ENCODE measurements at regions not wholly inside any gene's neighbourhood (a gene's known extent, or its start where the extent isn't known, plus 50 kb on each side); places are given as distances from the start of the nearest gene placed in this dataset.
"Not testable (repeated sequence)": the region's sequence is repeated elsewhere in the genome, so short reads cannot be mapped to it uniquely, and the experiment has no call there.

DNA sequence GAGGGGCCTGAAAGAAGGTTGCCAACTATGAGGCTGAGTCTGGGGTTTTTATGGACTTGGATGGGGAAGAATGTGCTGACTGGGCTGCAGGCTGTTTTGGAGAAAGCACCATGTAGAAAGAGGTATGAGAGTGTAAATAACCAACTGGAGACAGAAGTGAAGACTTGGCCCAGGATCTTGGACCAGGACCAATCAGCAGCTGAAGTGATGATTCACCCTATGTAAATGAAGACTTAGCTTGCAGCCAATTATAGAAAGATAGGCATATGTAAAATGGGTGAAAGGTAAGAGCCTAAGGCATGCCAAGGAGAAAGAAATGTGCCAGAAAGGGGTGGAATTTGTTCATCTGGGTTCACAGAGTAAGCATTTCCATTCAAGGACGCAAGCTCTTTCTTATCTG lies 856.7 kb upstream of the PRKX start:
- no peak overlapping the region for H3K27ac Mint-ChIP-seq
- DNase-seq (ENCODE audit: low spot score in 2 of 2), result no peak
- H3K4me1 Mint-ChIP-seq, result no peaks in the 10 kb centered on the region
- no peak for ATAC-seq
- peaks cover 5% of the 10 kb centered on the region for H3K9me3 Mint-ChIP-seq
- H3K36me3 Mint-ChIP-seq, result no peaks in the 10 kb centered on the region
- no peak overlapping the region for H3K4me3 Mint-ChIP-seq

DNA sequence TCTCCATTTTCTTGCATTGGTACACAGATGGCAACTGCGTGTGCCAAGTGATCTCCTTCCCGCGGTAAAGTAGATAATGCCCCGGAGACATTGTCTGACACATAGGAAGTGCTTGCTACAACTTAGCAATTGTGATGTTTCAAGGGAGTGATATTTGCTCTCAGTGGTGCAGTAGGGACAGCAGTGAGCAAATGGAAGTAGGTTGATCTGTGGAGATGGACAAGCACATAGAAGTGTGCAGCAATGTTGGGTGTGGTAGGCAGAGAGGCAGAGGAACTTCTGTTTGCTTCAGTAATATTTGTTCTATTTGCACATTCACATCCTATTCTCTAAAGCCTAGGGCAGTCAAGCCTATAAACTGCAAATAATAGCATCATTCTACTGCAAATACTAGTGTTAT lies 846.7 kb upstream of the PRKX start:
- no peak overlapping the region for H3K27ac Mint-ChIP-seq

DNA sequence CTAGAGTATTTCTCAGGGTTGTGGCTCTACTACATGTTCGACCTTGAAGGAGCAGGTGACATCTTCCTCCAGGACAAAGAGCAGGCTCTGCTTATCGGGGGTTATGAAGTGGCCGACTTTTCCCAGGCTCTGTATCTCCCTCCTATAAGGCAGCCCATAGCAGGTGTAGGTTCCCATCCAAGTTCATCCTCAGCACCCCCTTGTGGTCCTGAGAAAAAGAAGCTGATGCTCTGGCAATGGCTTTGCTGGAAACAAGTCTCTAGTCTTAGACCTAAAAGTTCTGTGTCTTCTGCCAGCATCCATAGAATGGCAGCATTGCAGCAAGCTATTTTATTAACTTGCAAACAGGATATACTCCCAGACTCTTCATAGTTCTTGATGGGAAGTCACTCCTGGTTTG lies 836.6 kb upstream of the PRKX start:
- DNase-seq (ENCODE audit: low spot score in 2 of 2) (no peak), ATAC-seq (no peak)
- no peaks in the 10 kb centered on the region for H3K9me3 Mint-ChIP-seq
- H3K4me1 Mint-ChIP-seq, result no peaks in the 10 kb centered on the region
- H3K27ac Mint-ChIP-seq, result no peak overlapping the region
- no peaks in the 10 kb centered on the region for H3K36me3 Mint-ChIP-seq
- no peak overlapping the region for H3K4me3 Mint-ChIP-seq

More for the DNA sequence above, 846.7 kb upstream of the PRKX start:
- no peaks in the 10 kb centered on the region for H3K36me3 Mint-ChIP-seq
- DNase-seq (ENCODE audit: low spot score in 2 of 2), result no peak
- no peaks in the 10 kb centered on the region for H3K9me3 Mint-ChIP-seq
- ATAC-seq, result no peak
- H3K4me1 Mint-ChIP-seq, result no peaks in the 10 kb centered on the region
- H3K4me3 Mint-ChIP-seq, result no peak overlapping the region

DNA sequence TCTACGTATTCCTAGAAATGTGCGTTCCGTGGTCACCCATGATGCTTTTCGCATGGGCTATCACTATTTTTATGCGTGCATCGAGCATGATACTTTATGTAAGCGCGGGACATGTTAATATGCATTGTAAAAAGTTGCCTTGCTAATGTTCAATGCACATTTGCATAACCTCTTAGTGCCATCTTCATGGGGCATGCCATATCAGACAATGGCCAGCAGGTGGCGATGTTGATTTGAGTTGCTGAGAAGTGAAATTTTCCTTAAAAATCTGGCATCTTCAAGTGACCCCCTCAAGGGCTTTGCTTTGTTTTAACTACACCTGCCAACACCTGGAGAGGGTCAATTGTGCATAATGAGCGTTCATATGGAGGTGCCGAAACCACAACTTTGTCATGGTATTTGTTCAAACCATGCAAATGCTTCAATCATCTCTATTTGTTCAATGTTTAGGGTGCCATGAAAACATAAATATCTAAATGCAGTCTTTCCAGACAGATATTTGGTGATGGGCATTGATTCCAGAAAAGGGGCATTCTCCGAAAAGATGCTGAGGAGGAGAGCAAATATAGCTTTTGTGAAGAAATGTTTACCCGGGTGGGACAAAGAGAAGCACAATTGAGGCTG lies 833.9 kb upstream of the PRKX start:
- H3K27ac Mint-ChIP-seq, result no peak overlapping the region
- H3K9me3 Mint-ChIP-seq, result no peaks in the 10 kb centered on the region
- no peak overlapping the region for H3K4me3 Mint-ChIP-seq
- DNase-seq (ENCODE audit: low spot score in 2 of 2) (no peak), ATAC-seq (no peak)
- H3K36me3 Mint-ChIP-seq, result no peaks in the 10 kb centered on the region
- H3K4me1 Mint-ChIP-seq, result no peaks in the 10 kb centered on the region

DNA sequence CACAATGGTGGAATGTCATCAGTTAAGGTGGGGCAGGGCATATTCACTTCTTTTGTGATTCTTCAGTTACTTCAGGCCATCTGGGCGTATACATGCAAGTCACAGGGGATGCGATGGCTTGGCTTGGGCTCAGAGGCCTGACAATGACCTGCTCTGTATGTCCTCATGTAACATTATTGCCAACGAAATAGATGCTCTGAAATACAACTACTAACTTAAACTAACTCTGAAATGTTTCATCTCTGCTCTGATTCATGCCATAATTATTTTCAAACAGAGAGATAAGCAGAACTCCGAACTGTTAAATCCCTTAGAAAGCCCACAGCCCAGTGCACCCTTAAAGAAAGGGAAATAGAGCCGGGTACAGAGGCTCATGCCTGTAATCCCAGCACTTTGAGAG lies 832.7 kb upstream of the PRKX start:
- H3K9me3 Mint-ChIP-seq; DNase-seq (ENCODE audit: low spot score in 2 of 2); ATAC-seq; H3K27ac Mint-ChIP-seq; H3K36me3 Mint-ChIP-seq; H3K4me3 Mint-ChIP-seq; H3K4me1 Mint-ChIP-seq: not testable (repeated sequence)

DNA sequence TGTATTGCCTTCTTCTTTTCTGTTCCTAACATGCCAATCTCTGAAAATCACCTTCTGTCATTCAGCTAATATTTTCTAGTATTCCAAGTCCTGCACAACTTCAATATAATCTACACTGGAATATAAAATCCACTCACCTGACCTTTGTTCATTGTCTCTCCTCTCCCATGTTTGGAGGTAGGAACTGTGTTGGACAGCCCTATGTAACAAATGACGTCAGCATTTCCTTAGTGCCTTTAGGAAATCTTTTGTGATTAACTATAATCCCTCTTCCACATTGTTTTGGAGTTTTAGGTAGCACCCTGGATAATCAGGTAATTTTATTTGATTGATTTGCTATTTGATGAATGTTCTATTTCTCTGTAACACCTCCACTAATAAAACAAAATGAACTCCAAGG lies 814.8 kb upstream of the PRKX start:
- Mint-ChIP-seq H3K9me3 (no peaks in the 10 kb centered on the region), H3K27ac (no peak overlapping the region), H3K36me3 (no peaks in the 10 kb centered on the region)

DNA sequence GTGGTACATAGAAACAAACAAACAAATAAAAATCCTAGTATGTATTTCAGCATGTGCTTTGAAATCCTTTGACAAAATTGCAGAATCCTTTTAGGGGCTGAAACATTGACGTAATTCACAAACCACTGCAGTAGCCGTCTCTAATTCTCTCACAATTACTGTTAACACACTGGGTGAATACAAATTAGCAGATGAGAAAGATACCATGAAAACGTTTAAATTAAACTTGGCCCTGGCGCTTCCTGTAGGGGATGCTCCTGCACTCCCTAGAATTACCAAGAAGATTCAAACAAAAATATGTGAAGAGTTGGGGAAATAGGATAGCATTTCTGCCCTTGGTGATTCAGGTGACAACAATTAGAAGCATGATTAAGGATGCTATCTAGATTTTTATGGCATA lies 772.5 kb upstream of the PRKX start:
- Mint-ChIP-seq H3K27ac (no peak overlapping the region), H3K4me3 (no peak overlapping the region), H3K36me3 (no peaks in the 10 kb centered on the region), H3K9me3 (peaks cover 3% of the 10 kb centered on the region), H3K4me1 (no peaks in the 10 kb centered on the region)
- no peak for ATAC-seq
- DNase-seq (ENCODE audit: low spot score in 2 of 2), result no peak

More for the DNA sequence above, 814.8 kb upstream of the PRKX start:
- no peak overlapping the region for H3K4me3 Mint-ChIP-seq
- no peaks in the 10 kb centered on the region for H3K4me1 Mint-ChIP-seq
- DNase-seq (ENCODE audit: low spot score in 2 of 2) (no peak), ATAC-seq (no peak)

DNA sequence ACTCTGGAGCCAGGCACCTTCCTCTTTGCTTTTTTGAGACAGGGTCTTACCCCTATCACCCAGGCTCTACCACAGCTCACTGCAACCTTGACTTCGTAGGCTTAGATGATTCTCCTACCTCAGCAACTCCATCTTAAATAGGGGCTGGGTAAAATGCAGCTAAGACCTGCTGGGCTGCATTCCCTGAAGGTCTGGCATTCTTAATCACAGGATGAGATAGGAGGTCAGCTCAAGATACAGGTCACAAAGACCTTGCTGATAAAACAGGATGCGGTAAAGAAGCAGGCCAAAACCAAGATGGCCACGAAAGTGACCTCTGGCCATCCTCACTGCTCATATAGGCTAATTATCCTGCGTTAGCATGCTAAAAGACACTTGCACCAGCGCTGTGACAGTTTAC lies 770.8 kb upstream of the PRKX start:
- no peak overlapping the region for H3K4me3 Mint-ChIP-seq
- no peak overlapping the region for H3K27ac Mint-ChIP-seq
- no peak for ATAC-seq

DNA sequence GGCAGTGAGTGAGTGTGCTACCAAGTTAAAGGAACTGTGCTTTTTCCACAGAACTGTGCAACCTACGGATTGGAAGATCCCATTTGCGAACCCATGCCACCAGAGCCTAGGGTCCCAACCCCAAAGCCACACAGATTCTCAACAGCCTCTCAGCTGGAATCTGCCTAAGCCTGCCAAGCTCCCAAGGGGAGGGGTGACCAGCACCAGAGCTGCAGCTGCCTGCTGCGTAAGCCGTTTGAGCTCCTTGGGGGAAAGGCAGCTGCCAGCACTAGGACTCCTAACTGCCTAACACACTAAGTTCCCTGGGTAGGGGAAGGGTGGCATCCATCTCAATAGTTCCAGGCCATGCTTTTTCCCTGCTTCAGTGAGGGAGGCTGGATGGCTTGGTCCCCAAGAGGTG lies 738.1 kb upstream of the PRKX start:
- Mint-ChIP-seq H3K36me3 (no peaks in the 10 kb centered on the region), H3K4me1 (no peaks in the 10 kb centered on the region), H3K27ac (no peak overlapping the region), H3K4me3 (no peak overlapping the region), H3K9me3 (peaks cover 13% of the 10 kb centered on the region)
- DNase-seq (ENCODE audit: low spot score in 2 of 2) (no peak), ATAC-seq (no peak)

More for the DNA sequence above, 770.8 kb upstream of the PRKX start:
- Mint-ChIP-seq H3K9me3 (peaks cover 7% of the 10 kb centered on the region), H3K36me3 (no peaks in the 10 kb centered on the region), H3K4me1 (no peaks in the 10 kb centered on the region)
- DNase-seq (ENCODE audit: low spot score in 2 of 2), result no peak

DNA sequence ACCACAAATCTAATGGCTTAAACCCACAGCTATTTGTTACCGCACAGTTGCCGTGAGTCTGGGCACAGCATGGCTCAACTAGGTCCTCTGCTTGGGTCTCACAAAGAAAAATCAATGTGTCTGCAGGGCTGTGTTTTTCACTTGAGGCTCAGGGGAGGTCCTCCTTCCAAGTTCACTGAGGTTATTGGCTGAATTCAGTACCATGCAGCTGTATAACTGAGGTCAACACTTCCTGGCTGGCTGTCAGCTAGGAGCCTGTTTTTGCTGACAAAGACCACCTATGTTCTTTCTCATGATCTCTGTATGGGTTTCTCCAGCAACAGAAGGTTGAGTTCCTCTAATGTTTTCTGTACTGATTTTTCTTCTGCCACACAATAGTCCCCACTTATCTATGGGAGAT lies 736.7 kb upstream of the PRKX start:
- Mint-ChIP-seq H3K36me3 (no peaks in the 10 kb centered on the region), H3K4me1 (no peaks in the 10 kb centered on the region), H3K9me3 (peaks cover 13% of the 10 kb centered on the region), H3K27ac (no peak overlapping the region), H3K4me3 (no peak overlapping the region)
- ATAC-seq (no peak), DNase-seq (ENCODE audit: low spot score in 2 of 2) (no peak)

DNA sequence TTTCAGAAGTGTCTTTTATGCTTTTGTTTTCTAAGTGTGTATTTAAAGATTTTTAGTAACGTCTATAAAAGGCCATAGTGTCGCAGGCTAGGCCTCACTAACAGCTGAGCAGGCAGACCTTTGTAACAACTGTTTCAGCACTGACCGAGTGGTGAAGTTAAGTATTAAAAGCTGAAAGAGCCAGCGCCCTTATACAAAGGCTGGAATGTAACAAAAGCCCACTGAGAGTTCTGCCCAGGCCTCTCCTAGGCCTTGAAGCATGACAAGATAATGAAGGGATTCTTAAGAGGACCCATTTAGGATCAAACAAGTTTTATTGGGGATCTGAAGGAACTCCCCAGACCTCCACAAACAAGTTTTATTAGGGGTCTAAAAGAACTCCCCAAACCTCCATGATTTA lies 722.5 kb upstream of the PRKX start:
- ATAC-seq (no peak), DNase-seq (ENCODE audit: low spot score in 2 of 2) (no peak)
- H3K27ac Mint-ChIP-seq, result no peak overlapping the region
- H3K4me3 Mint-ChIP-seq, result no peak overlapping the region
- H3K4me1 Mint-ChIP-seq, result no peaks in the 10 kb centered on the region
- H3K9me3 Mint-ChIP-seq, result peaks cover 2% of the 10 kb centered on the region
- no peaks in the 10 kb centered on the region for H3K36me3 Mint-ChIP-seq

DNA sequence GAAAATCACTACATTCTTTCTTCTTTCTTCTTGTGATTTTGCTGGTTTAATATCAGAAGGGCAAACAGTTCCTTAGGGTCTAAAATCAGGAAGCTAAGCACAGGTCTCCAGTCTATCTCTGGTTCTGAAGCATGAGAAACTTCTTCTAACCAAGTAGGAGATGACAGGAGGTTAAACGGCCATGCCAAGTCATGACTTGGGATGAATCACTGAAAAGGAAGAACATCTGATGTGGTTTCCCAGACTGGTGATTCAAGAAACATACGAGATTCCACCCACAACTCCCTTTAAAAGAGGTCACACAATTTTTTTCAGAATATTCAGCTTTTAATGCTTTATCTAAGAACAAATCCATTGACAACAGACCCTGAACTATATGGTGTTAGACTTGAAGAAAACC lies 684.0 kb upstream of the PRKX start:
- H3K36me3 Mint-ChIP-seq, result no peaks in the 10 kb centered on the region
- no peak overlapping the region for H3K4me3 Mint-ChIP-seq
- H3K9me3 Mint-ChIP-seq, result peaks cover 2% of the 10 kb centered on the region
- DNase-seq (ENCODE audit: low spot score in 2 of 2), result no peak
- no peaks in the 10 kb centered on the region for H3K4me1 Mint-ChIP-seq
- H3K27ac Mint-ChIP-seq, result no peak overlapping the region
- no peak for ATAC-seq

DNA sequence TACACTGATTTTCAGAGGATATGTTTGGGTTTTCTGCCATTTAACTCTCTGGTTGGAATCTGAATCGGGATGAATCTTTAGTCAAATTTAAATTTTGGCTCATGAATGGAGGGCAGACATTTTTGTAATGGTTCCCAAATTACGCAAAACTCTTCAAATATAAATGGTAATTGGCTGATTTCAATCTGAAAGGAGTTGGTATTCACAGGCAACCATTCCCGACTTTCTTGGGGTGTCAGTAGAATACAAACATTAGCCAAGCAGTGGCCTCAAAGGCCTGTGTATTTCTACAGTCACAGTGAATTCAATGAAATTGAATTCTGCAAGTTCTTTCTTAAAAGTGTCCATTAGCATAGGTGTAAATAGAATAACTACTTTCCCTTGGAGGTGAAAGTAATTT lies 668.8 kb upstream of the PRKX start:
- no peak overlapping the region for H3K27ac Mint-ChIP-seq
- no peaks in the 10 kb centered on the region for H3K4me1 Mint-ChIP-seq
- H3K9me3 Mint-ChIP-seq, result peaks cover 3% of the 10 kb centered on the region
- no peaks in the 10 kb centered on the region for H3K36me3 Mint-ChIP-seq
- no peak for DNase-seq (ENCODE audit: low spot score in 2 of 2)
- no peak overlapping the region for H3K4me3 Mint-ChIP-seq
- no peak for ATAC-seq

DNA sequence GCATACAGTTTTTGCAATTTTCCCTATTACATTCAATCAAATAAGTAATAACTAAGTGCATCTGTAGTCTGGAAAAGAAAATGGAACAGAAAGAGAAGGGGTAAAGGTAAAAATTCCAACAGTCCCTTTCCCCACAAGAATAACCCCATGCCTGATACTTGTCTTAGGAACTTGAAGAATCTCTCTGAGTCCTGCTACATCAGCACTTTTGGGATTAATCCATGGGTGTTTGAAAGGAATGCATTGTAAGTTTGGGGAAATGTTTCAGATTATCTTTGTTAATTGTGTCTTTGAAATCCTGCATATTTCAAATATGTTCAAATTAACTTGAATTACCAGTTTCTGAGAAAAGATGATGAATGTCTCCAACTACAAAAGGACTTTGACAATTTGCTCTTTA lies 667.3 kb upstream of the PRKX start:
- Mint-ChIP-seq H3K4me3 (no peak overlapping the region), H3K36me3 (no peaks in the 10 kb centered on the region)
- ATAC-seq, result no peak

DNA sequence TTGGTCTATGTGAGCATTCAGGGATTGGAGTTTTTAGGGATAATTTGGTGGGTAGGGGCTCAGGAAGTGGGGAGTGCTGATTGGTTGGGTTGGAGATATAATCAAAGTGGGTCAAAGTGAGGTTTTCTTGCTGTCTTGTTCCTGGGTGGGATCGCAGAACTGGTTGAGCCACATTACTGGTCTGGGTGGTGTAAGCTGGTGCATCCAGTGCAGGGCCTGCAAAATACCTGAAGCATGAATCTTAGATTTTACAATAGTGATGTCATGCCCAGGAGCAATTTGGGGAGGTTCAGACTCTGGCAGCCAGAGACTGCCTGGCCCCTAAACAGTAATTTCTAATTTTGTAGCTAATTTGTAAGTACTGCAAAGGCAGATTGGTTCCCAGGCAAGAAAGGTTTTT lies 665.6 kb upstream of the PRKX start:
- Mint-ChIP-seq H3K4me1 (no peaks in the 10 kb centered on the region), H3K4me3 (no peak overlapping the region), H3K9me3 (peaks cover 9% of the 10 kb centered on the region), H3K36me3 (no peaks in the 10 kb centered on the region), H3K27ac (no peak overlapping the region)
- DNase-seq (ENCODE audit: low spot score in 2 of 2) (no peak), ATAC-seq (no peak)

More for the DNA sequence above, 667.3 kb upstream of the PRKX start:
- Mint-ChIP-seq H3K9me3 (peaks cover 7% of the 10 kb centered on the region), H3K4me1 (no peaks in the 10 kb centered on the region), H3K27ac (no peak overlapping the region)
- DNase-seq (ENCODE audit: low spot score in 2 of 2), result no peak

DNA sequence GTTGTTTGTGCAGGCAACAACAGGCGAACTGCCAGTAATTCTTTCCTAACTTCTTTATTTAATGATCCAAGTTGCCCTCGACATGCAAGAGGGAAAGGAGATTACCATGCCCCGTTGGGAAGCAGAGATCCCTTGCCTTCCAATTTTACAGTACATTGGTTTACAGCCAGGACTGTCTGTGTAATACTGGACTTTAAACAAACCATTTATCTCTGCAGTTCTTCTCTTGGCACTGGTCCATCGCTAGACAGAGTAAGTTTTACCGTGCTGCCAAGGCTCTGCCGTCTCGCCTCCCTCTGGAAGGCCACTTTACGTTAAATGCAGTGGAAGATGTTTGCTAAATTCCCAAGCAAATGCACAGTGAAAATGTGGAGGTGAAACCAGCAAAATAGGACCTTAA lies 660.3 kb upstream of the PRKX start:
- no peak overlapping the region for H3K4me3 Mint-ChIP-seq
- H3K27ac Mint-ChIP-seq, result no peak overlapping the region
- DNase-seq (ENCODE audit: low spot score in 2 of 2) (no peak), ATAC-seq (no peak)
- H3K9me3 Mint-ChIP-seq, result peaks cover 7% of the 10 kb centered on the region
- no peaks in the 10 kb centered on the region for H3K36me3 Mint-ChIP-seq
- no peaks in the 10 kb centered on the region for H3K4me1 Mint-ChIP-seq

DNA sequence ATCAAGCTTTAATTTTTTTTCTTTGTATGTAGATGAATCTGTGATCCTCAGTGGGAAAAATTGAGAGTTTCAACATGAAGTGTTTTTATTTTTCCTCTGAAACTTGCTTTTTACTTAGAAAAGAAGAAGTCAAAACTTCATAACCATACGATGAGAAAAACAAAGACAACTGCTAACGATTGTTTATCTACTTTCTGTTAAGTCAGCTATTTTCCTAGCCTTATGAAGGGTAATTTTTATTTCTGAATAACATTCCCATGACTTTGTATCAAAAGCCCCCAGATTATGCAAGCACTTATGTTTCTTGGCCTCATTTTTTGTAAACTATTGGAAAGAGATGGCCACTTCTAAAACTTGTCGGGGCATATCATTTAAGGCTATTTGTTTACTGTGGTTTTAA lies 645.1 kb upstream of the PRKX start:
- no peaks in the 10 kb centered on the region for H3K4me1 Mint-ChIP-seq
- peaks cover 5% of the 10 kb centered on the region for H3K9me3 Mint-ChIP-seq
- no peak overlapping the region for H3K27ac Mint-ChIP-seq
- no peak overlapping the region for H3K4me3 Mint-ChIP-seq
- DNase-seq (ENCODE audit: low spot score in 2 of 2) (no peak), ATAC-seq (no peak)
- H3K36me3 Mint-ChIP-seq, result no peaks in the 10 kb centered on the region
